GOT3 (cell line): ENCODE measurements at regions not wholly inside any gene's neighbourhood (a gene's known extent, or its start where the extent isn't known, plus 50 kb on each side); places are given as distances from the start of the nearest gene placed in this dataset.

Source experiments
- DNase-seq: peaks from one replicate; lab custom pipeline; 2025; ENCODE audit warnings: mixed read lengths; lab: John Stamatoyannopoulos, UW

GRCh38 chr9:105064248-105065097, 136.5 kb upstream of the ABCA1 start:
- DNase-seq: peak; percentile 6

GRCh38 chr9:105065098-105066088, 137.4 kb upstream of the ABCA1 start:
- DNase-seq: no peak

- DNase-seq: no peak
Measured at GRCh38 chr9:105066275-105066865, 138.4 kb upstream of the ABCA1 start.

GRCh38 chr9:105067895-105068580, 140.1 kb upstream of the ABCA1 start:
- DNase-seq: no peak

- DNase-seq: no peak
Measured at GRCh38 chr9:105069285-105069684, 141.3 kb upstream of the ABCA1 start.

- no peak for DNase-seq
Measured at GRCh38 chr9:105069696-105070095, 141.7 kb upstream of the ABCA1 start.

- no peak for DNase-seq
Measured at GRCh38 chr9:105070176-105070575, 142.2 kb upstream of the ABCA1 start.

GRCh38 chr9:105072476-105072875, 144.5 kb upstream of the ABCA1 start:
- DNase-seq: no peak

GRCh38 chr9:105073147-105073546, 145.2 kb upstream of the ABCA1 start:
- no peak for DNase-seq

- DNase-seq: no peak
Measured at GRCh38 chr9:105074491-105074890, 146.5 kb upstream of the ABCA1 start.

GRCh38 chr9:105076729-105077128, 148.8 kb upstream of the ABCA1 start:
- DNase-seq: no peak

GRCh38 chr9:105079457-105079856, 151.5 kb upstream of the ABCA1 start:
- DNase-seq: no peak

GRCh38 chr9:105082843-105083242, 154.9 kb upstream of the ABCA1 start:
- DNase-seq: no peak

- DNase-seq: no peak
Measured at GRCh38 chr9:105083256-105083655, 155.3 kb upstream of the ABCA1 start.

- no peak for DNase-seq
Measured at GRCh38 chr9:105087910-105088898, 156.2 kb upstream of the SLC44A1 start.

- DNase-seq: no peak
Measured at GRCh38 chr9:105089874-105090273, 154.6 kb upstream of the SLC44A1 start.

- no peak for DNase-seq
Measured at GRCh38 chr9:105091004-105091640, 153.3 kb upstream of the SLC44A1 start.

GRCh38 chr9:105093685-105094084, 150.8 kb upstream of the SLC44A1 start:
- no peak for DNase-seq

GRCh38 chr9:105098370-105098769, 146.1 kb upstream of the SLC44A1 start:
- no peak for DNase-seq

- no peak for DNase-seq
Measured at GRCh38 chr9:105103776-105104175, 140.7 kb upstream of the SLC44A1 start.
